Suprapubic skin (tissue), 4 donors: ENCODE measurements at regions not wholly inside any gene's neighbourhood (a gene's known extent, or its start where the extent isn't known, plus 50 kb on each side); places are given as distances from the start of the nearest gene placed in this dataset.

Experiments
- DNase-seq, 2 donors: peaks; one replicate each; pipeline ENCODE4 v3.0.0-alpha.2; 2019; ENCODE audit warnings: low spot score in 2 of 2
- H3K27ac ChIP-seq: fragments of 200-600 bp; sonication (generic); one replicate; pipeline ENCODE4 v1.5.1; 2019
- H3K27me3 ChIP-seq: fragments of 200-600 bp; sonication (generic); one replicate; pipeline ENCODE4 v1.5.1; 2019
- H3K36me3 ChIP-seq: fragments of 200-600 bp; sonication (generic); one replicate; pipeline ENCODE4 v1.5.1; 2019
- H3K4me1 ChIP-seq: fragments of 200-600 bp; sonication (generic); one replicate; pipeline ENCODE4 v1.5.1; 2019
- H3K4me3 ChIP-seq: fragments of 200-600 bp; sonication (generic); one replicate; pipeline ENCODE4 v1.5.1; 2019; ENCODE audit warnings: mild to moderate bottlenecking
- H3K9me3 ChIP-seq: fragments of 200-600 bp; sonication (generic); one replicate; pipeline ENCODE4 v1.5.1; 2019
- EP300 ChIP-seq: sonication (generic); formaldehyde crosslinking; IDR thresholded peaks from one replicate; pipeline ENCODE4 v1.6.1; 2017; ENCODE audit warnings: antibody characterized with exemption
- POLR2A ChIP-seq, 2 donors: fragments of 450-650 bp; IDR thresholded peaks; one replicate each; pipeline ENCODE4 v1.6.1; 2017; ENCODE audit warnings: antibody characterized with exemption in 2 of 2, mild to moderate bottlenecking in 2 of 2, moderate library complexity in 2 of 2
- POLR2AphosphoS5 ChIP-seq, 3 donors: sonication (generic); formaldehyde crosslinking; IDR thresholded peaks; one replicate each; pipeline ENCODE4 v1.6.1; 2017; ENCODE audit warnings: antibody characterized with exemption in 3 of 3
- WGBS: methylation state at CpG from one replicate; pipeline ENCODE4 v1.1.5; 2018; 5-methylcytosine and 5-hydroxymethylcytosine counted together
- TF ChIP-seq, protein P1 (sequence below), 2 donors: fragments of 200-600 bp in 1 of 2; fragments of 450-650 bp in 1 of 2; sonication (generic) in 1 of 2; IDR thresholded peaks; one replicate each; pipeline ENCODE4 v1.5.1; 2016 to 2019; ENCODE audit warnings: antibody characterized with exemption in 2 of 2, mild to moderate bottlenecking in 1 of 2, moderate library complexity in 1 of 2

DNA sequence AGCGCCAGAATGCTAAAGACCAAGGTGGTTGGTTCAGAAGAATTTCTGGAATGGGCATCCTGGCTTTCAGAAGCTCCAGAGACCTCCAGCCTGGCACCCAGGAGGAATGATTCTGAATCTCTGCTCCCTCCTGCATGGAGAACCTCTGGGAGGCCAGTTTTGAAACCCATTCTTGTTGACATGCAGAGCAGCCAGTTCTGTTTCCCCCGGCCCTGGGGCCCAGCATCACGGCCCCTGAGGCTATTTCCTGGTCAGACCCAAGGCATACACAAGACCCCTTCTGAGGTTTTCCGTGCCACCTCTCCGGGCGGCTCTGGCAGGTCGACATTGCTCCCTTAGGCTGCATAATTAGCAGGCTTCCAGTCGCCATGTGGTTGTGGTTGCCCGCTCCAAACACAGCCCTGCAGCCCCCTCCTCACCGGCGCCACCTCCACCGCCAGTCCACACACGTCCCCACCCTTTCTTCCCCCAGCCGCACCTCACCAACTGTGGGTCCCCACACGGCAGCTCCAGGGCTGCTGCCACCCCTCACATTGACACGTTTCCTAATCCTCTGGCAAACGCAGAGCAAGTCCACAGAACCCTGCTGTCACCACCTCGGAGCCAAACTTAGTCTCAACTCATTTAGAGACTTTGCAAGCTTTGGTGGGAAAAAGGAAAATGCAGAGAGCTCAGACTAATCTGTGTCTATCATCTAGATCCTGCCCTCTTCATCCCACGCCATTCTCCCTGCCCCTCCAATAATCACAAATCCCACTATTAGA is 367.1 kb downstream of the SOX9 start:
- DNase-seq, result no peak
- 53% methylated on average over 17 of the region's 19 CpGs for WGBS
- H3K4me3 ChIP-seq, result no peak overlapping the region
- H3K9me3 ChIP-seq, result no peaks in the 10 kb centered on the region
- no peak overlapping the region for H3K27ac ChIP-seq
- peaks cover 6% of the 10 kb centered on the region for H3K27me3 ChIP-seq
- H3K4me1 ChIP-seq, result peaks cover 19% of the 10 kb centered on the region
- TF ChIP-seq EP300, result no peak
- TF ChIP-seq POLR2AphosphoS5 (IDR thresholded peaks at IDR 0.05), result no peak
- TF ChIP-seq, protein P1, sequence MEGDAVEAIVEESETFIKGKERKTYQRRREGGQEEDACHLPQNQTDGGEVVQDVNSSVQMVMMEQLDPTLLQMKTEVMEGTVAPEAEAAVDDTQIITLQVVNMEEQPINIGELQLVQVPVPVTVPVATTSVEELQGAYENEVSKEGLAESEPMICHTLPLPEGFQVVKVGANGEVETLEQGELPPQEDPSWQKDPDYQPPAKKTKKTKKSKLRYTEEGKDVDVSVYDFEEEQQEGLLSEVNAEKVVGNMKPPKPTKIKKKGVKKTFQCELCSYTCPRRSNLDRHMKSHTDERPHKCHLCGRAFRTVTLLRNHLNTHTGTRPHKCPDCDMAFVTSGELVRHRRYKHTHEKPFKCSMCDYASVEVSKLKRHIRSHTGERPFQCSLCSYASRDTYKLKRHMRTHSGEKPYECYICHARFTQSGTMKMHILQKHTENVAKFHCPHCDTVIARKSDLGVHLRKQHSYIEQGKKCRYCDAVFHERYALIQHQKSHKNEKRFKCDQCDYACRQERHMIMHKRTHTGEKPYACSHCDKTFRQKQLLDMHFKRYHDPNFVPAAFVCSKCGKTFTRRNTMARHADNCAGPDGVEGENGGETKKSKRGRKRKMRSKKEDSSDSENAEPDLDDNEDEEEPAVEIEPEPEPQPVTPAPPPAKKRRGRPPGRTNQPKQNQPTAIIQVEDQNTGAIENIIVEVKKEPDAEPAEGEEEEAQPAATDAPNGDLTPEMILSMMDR (IDR thresholded peaks at IDR 0.05), result no peak
- TF ChIP-seq POLR2A (IDR thresholded peaks at IDR 0.05), result no peak
- H3K36me3 ChIP-seq, result no peaks in the 10 kb centered on the region

- H3K36me3 ChIP-seq, result no peaks in the 10 kb centered on the region
- no peak for DNase-seq
- TF ChIP-seq POLR2AphosphoS5 (IDR thresholded peaks at IDR 0.05) (no peak), POLR2A (IDR thresholded peaks at IDR 0.05) (no peak), EP300 (no peak)
- TF ChIP-seq, protein P1 (IDR thresholded peaks at IDR 0.05), result no peak
- no peaks in the 10 kb centered on the region for H3K9me3 ChIP-seq
- peaks cover 19% of the 10 kb centered on the region for H3K4me1 ChIP-seq
- peak overlapping the region; percentile 22 for H3K27ac ChIP-seq
- 51% methylated on average over 11 of the region's 11 CpGs for WGBS
- H3K4me3 ChIP-seq, result no peak overlapping the region
- peaks cover 6% of the 10 kb centered on the region for H3K27me3 ChIP-seq
Observed at GRCh38 chr17:72488555-72489271, 367.9 kb downstream of the SOX9 start.

GRCh38 chr17:72489272-72489641 is 368.4 kb downstream of the SOX9 start:
- WGBS, result 38% methylated on average over 4 of the region's 5 CpGs
- no peak for DNase-seq
- Histone ChIP-seq H3K36me3 (no peaks in the 10 kb centered on the region), H3K9me3 (no peaks in the 10 kb centered on the region), H3K4me1 (peaks cover 19% of the 10 kb centered on the region), H3K27ac (peak overlapping the region; percentile 22), H3K4me3 (no peak overlapping the region), H3K27me3 (peaks cover 6% of the 10 kb centered on the region)
- TF ChIP-seq POLR2AphosphoS5 (IDR thresholded peaks at IDR 0.05) (no peak), EP300 (no peak), POLR2A (IDR thresholded peaks at IDR 0.05) (no peak)
- TF ChIP-seq, protein P1 (IDR thresholded peaks at IDR 0.05), result no peak

- H3K4me1 ChIP-seq, result peaks cover 19% of the 10 kb centered on the region
- H3K27me3 ChIP-seq, result peaks cover 6% of the 10 kb centered on the region
- DNase-seq, result no peak
- H3K4me3 ChIP-seq, result no peak overlapping the region
- no peaks in the 10 kb centered on the region for H3K9me3 ChIP-seq
- H3K27ac ChIP-seq, result no peak overlapping the region
- TF ChIP-seq EP300 (no peak), POLR2AphosphoS5 (IDR thresholded peaks at IDR 0.05) (no peak), POLR2A (IDR thresholded peaks at IDR 0.05) (no peak)
- TF ChIP-seq, protein P1 (IDR thresholded peaks at IDR 0.05), result no peak
- H3K36me3 ChIP-seq, result no peaks in the 10 kb centered on the region
- WGBS, result 80% methylated on average over 2 of the region's 2 CpGs
Observed at GRCh38 chr17:72491102-72491501, 370.3 kb downstream of the SOX9 start.

- Histone ChIP-seq H3K9me3 (no peaks in the 10 kb centered on the region), H3K36me3 (no peaks in the 10 kb centered on the region), H3K27ac (no peak overlapping the region), H3K4me1 (peaks cover 19% of the 10 kb centered on the region), H3K27me3 (peaks cover 6% of the 10 kb centered on the region), H3K4me3 (no peak overlapping the region)
- DNase-seq, result no peak
- TF ChIP-seq, protein P1 (IDR thresholded peaks at IDR 0.05), result no peak
- TF ChIP-seq EP300 (no peak), POLR2AphosphoS5 (IDR thresholded peaks at IDR 0.05) (no peak), POLR2A (IDR thresholded peaks at IDR 0.05) (no peak)
- 93% methylated on average over 2 of the region's 2 CpGs for WGBS
Observed at GRCh38 chr17:72492494-72492893, 371.7 kb downstream of the SOX9 start.
